Adrenal gland (tissue), 5 donors: ENCODE measurements at regions not wholly inside any gene's neighbourhood (a gene's known extent, or its start where the extent isn't known, plus 50 kb on each side); places are given as distances from the start of the nearest gene placed in this dataset.

ENCODE experiments used
- CTCF ChIP-seq, 6 experiments: fragments of 450-650 bp in 4 of 6; fragments of 200-600 bp in 2 of 6; sonication (generic) in 1 of 6; IDR thresholded peaks; 1 replicate in 5 of 6; 2 replicates in 1 of 6; pipeline versions ENCODE4 v1.5.1 to v1.8.0; 2016 to 2021; ENCODE audit warnings: antibody characterized with exemption in 6 of 6, mild to moderate bottlenecking in 2 of 6, moderate library complexity in 1 of 6
- POLR2A ChIP-seq, 2 donors: fragments of 450-650 bp; IDR thresholded peaks; one replicate each; pipeline ENCODE4 v1.6.1; 2017; ENCODE audit warnings: antibody characterized with exemption in 2 of 2, mild to moderate bottlenecking in 2 of 2, moderate library complexity in 1 of 2
- donor health status: DM: no; HTN: no; CAD: no.

- no peak for TF ChIP-seq POLR2A (IDR thresholded peaks at IDR 0.05)
- TF ChIP-seq CTCF (IDR thresholded peaks at IDR 0.05), result no peak
These were observed 185.8 kb upstream of the SOX5 start for GRCh38 chr12:24135158-24135850.
